ENCODE measurements at regions not wholly inside any gene's neighbourhood (a gene's known extent, or its start where the extent isn't known, plus 50 kb on each side); places are given as distances from the start of the nearest gene placed in this dataset.
"Not testable (repeated sequence)": the region's sequence is repeated elsewhere in the genome, so short reads cannot be mapped to it uniquely, and the experiment has no call there.

DNA sequence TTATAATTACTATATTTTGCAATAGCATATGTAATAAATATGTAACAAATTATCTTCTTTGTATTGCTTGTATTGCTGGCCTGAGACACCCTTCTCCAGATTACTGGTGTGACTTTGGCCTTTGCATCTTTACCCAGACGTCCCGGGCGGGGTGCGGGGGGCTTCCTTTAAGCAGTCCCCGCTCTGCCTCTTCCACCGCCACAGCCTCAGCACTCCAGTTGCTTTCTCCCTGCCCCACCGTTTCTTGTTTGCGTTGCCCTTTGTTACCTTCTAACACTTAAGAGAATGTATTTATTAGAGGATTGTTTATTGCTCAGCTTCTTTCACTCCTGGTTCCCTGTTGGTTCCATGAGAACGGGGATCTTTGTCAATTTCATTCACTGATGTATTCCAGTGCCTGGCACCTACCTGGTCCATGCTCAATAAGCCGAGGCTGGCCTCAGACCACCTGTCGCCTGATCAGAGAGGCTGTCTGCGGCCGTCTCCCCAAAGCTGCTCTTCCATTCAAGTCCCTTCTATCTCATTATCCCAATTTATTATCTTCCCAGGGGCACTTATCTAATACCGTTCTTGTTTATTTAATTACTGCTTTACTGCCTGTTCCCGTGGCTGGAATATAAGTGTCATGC lies 100.5 kb upstream of the RFLNA start:
- DNase-seq = no peak

- DNase-seq = no peak
These were observed 99.9 kb upstream of the RFLNA start for GRCh38 chr12:124194893-124195566.

DNA sequence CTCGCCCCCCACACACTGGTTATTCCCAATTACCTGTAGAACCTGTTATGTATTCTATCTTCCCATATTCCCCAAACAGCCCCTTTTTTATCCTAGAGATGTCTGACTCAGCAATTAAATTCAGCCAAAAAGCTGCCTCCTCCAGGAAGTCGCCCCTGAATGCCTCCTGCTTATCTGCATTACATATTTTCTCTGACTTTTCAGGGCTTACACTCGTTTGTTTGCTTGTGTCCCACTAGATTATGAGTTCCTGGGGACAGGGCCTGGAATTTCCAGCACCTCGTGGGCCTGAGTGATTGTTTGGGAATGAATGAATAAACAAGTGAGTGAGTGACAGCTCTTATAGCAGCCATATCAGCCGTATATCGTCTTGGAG lies 99.3 kb upstream of the RFLNA start:
- DNase-seq = no peak

- no peak for DNase-seq
These were observed 98.7 kb upstream of the RFLNA start for GRCh38 chr12:124196236-124196635.

DNA sequence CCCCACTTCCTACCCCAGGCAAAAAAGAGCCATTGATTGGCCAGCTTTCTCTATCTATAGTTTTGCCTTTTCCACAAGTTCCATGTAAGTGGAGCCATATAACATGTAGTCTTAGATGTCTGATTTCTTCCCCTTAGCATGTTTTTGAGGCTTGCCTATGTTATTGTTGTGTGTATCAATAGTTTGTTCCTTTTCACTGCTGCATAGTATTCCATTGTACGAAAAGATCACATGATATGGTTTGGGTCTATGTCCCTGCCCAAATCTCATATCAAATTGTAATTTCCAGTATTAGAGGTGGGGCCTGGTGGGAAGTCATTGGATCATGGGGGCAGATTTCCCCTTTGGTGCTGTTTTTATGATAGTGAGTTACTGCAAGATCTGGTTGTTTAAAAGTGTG lies 93.6 kb upstream of the RFLNA start:
- no peak for DNase-seq

DNA sequence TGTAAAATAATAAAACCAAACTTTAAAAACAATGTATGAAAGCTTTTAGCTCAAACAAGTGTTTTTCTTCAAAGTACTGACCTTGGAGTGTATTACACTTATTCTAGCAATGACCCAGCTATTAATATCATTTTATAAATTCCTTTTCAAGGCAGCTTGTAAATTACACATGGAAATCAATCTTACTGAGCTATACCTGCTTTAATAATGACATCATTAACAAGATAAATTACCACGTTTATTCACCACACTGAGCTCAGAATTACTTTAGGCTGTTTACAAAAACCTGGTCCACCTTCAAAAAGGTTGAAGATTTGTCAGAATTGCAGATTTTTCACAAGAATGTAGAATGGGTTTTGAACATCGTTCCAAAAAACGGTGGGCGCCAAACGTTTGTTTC lies 91.7 kb upstream of the RFLNA start:
- DNase-seq = no peak

DNA sequence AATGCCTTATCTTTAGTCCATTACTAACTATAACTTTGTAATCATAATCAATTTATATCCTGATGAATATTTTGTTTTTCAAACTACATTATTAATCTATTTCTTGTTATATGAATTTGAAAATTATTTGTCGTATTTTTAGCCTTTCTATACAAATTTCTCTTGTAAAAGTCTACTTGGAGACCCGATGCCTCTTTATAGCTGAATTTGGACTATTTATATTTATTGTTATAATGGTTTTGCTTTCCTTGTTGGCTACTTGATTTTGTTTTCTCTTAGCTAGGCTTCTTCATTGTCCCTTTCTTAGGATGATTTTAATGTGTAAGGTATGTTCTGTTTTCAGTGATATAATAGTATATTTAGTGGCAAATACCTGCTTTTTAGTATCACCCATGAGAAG lies 89.5 kb upstream of the RFLNA start:
- no peak for DNase-seq

GRCh38 chr12:124207049-124207448 lies 87.8 kb upstream of the RFLNA start:
- DNase-seq = no peak

DNA sequence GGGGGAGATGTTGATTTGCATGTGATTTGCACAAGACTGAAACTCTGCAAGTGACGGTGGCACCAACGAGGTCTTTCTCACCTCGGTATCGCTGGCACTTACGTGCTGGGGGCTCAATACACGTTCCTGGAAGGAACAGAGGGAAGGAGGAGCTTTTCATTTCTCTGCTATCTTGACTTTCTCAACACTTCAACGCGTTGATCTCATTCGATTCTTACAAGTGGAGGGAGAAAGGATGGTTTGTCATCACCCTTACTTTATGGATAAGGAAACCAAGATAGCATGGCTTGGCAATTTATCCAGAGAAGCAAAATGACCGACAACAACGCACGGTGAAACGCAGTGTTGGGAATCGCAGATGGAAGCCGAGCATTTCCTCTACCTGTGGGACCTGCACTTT lies 87.3 kb upstream of the RFLNA start:
- no peak for DNase-seq

GRCh38 chr12:124208489-124208888 lies 86.4 kb upstream of the RFLNA start:
- no peak for DNase-seq

DNA sequence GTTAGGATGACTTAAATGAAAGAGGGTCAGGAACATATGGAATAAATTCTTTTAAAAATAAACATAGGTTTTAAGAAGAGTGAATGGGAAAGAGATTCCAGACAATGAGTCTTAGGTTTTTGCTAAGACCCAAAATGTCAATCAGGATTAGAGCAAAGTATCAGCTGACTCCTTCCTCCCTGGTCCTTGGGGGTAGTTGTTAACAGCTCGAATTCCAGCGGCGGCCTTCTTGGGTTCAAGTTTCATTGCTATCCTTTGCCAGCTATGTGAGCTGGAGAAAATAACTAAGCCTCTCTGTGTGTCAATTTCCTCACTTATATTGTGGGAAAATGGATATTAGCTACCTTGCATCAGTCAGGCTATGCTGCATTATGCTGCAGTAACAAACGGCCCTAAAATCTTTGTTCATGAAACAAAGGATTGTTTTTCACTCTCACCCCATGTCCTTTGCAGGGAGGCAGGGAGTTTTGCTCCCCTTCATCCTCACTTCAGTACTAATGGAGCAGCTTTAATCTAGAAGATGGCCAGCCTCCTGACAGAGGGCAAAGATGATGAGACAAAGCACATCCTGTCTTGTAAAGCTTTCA lies 83.8 kb upstream of the RFLNA start:
- no peak for DNase-seq

GRCh38 chr12:124211753-124212152 lies 83.1 kb upstream of the RFLNA start:
- no peak for DNase-seq

GRCh38 chr12:124213666-124214347 lies 81.1 kb upstream of the RFLNA start:
- DNase-seq = no peak

- DNase-seq = no peak
These were observed 80.3 kb upstream of the RFLNA start for GRCh38 chr12:124214574-124214973.

DNA sequence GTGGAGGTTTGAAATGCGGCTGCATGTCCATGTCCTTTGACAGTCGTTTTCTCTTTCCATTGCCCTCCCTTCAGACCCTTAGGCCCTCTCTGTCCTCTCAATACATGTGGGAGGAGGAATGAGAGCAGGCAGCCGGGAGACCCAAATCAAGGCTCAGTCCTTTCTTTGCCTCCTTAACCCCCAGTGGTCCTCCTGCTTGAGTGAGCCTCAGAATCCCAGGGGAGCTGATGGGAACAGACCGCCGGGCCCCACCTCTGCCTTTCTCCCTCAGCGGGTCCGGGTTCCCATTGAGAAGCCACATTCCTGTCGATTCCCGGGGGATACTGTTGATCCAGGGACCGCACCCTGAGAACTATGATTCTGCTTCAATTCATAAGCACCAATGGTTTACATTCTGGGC lies 77.9 kb upstream of the RFLNA start:
- DNase-seq = no peak

DNA sequence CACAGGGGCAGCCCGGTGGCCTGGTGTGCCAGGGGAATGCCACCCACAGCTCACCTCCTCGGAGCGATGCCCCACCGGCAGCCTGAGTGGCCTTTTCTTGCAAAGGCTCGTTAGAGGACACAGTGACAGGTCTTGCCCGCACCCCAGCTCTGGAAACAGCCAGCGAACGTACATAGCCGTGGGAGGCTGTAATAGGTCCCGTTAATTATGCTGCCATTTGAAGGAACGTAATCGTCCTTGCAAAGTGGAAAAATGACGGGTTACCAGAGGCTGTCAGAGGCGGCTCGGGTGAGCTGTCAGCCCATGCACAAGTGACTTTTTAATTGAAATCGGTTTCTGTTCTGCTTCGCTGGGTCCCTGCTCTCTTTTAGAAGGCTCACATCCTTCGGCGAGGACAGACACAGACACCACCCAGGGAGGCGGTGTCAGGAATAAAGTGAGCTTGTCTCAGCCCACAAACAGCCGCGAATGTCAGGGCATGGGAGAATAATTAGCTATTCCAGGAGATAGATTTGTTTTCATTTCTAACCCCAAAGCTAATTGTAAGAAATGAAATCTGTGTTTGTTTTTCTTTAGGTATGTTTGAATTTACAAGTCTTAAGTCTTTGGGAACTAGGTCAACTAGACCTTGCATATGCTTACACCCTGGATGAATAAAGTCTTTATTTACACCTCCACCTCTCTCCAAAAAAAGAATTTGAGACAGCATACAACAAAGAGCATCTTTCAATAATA lies 77.2 kb upstream of the RFLNA start:
- DNase-seq = no peak

GRCh38 chr12:124218243-124218560 lies 76.7 kb upstream of the RFLNA start:
- DNase-seq = no peak

GRCh38 chr12:124218650-124219049 lies 76.2 kb upstream of the RFLNA start:
- not testable (repeated sequence) for DNase-seq

GRCh38 chr12:124222368-124223245 lies 72.3 kb upstream of the RFLNA start:
- no peak for DNase-seq

- peak in 1 of 2 experiments; percentile 3 for DNase-seq
These were observed 71.2 kb upstream of the RFLNA start for GRCh38 chr12:124223733-124224138.

- DNase-seq = no peak
These were observed 70.3 kb upstream of the RFLNA start for GRCh38 chr12:124224535-124225110.

GRCh38 chr12:124225730-124226129 lies 69.2 kb upstream of the RFLNA start:
- no peak for DNase-seq

Data from stimulated activated CD4-positive, alpha-beta T cell treated with anti-CD3 and anti-CD28 coated beads, Interleukin-4, amount 100 ng/mL, for 4 hours (primary cell).